ENCODE measurements at regions not wholly inside any gene's neighbourhood (a gene's known extent, or its start where the extent isn't known, plus 50 kb on each side); places are given as distances from the start of the nearest gene placed in this dataset.
A peak's percentile ranks its signal among the peaks of the same experiment; 100 is the strongest.

DNA sequence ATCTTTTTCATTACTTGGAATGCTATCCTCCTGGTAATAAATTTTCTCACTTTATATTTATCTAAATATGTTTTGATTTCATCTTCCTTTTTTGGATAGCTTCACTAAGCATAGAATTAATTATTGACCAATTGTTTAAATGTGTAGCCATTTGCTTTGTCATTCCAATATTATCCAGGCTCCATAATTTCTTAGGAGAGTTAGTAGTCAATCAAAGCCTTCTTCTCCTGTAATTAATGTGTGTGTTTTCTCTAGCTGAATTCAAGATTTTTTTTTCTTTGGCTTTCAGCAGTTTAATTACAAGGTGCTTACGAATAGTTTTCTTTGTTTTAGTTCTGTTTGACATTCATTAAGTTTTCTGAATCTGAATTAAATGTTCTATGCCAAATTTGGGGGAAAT lies 545.9 kb upstream of the CELF2 start:
- no peak for DNase-seq (ENCODE audit: low spot score)

DNA sequence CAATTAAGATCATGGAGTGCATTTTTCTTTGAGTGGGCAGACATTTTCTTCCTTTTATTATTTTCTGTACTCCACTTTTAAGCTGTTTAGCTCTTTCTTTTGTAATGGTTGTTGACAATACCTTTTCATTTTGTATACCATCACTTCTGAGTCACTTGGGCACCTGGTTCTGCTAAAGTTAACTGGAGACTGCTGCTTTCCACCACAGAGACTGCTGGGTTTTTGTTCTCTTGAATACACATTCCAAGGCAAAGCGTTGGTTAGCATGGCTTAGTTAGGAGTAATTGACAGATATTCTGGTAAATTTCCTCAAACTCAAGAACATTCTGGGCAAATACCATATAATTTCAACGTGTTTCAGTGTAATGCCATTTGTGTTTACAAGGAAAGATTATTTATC lies 541.9 kb upstream of the CELF2 start:
- no peak for DNase-seq (ENCODE audit: low spot score)

DNA sequence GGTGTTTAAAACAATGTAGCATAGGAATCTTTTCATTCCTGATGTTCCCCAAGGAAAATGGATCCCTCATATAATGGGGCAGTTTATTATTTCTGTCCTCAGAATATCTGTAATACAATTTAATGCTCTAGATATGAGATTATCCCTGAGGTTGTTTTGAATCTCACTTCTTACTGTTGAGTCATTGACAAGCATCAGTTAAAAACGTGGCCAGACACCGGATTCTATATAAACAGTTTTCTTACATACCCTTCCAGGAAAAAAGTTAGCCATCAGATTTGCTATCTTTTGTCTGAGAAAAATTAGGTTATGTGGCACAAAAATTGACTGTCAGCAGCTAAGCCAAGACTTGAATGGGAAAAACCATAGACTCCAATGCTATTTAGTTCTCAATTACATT lies 539.8 kb upstream of the CELF2 start:
- no peak for DNase-seq (ENCODE audit: low spot score)

DNA sequence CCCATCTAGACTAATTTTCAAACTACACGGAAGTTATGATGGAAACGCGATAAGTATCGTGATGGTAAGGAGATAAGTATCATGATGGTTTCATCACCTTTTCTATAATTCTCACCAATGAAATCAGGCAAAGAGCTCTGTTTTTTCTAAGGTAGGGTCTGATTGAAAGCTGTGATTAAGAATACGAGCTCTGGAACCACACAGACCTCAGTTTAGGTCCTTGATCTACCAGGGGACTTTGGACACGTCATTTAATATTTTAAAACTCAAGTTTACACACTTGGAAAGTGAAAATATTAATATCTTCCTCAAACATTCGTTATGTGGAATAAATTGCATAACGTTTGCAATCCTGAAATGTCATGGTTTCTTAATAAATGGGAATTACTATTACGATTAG lies 538.2 kb upstream of the CELF2 start:
- DNase-seq (ENCODE audit: low spot score) = no peak

DNA sequence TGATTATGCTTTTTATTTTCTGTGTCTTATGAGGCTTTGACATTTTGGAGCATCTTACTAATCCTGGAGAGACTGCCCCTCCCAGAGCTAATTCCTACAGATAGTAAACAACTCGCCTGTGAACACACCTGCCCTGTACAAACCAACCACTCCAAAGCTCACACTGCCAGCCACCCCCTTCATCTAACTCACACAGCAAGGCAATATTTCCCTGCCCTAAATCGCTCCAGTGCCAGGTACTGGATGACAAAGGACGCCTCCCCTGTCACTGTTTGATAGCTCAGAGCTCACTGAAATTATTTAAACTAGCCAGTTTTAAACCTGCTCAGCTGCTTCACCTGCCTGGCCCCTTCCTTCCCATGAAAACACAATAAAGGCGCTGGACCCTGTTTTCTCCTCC lies 535.1 kb upstream of the CELF2 start:
- no peak for DNase-seq (ENCODE audit: low spot score)

DNA sequence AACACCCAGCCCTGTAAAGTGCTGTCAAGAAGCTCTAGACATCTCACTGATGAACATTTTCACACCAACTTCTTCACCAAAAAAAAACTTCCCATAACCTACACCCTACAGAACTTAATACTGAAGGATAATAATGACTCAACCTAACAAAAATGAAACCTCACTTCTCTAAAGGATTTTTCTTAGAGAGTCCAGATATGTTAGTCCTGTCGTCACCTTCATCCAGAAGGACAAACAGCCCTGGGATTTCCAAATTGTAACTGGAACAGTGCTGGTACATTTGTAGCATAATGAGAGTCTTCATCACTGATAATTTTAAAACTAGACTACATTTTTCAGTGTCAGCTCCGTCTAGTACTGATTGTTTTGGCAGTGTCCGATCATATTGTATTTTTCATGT lies 528.6 kb upstream of the CELF2 start:
- no peak for DNase-seq (ENCODE audit: low spot score)

DNA sequence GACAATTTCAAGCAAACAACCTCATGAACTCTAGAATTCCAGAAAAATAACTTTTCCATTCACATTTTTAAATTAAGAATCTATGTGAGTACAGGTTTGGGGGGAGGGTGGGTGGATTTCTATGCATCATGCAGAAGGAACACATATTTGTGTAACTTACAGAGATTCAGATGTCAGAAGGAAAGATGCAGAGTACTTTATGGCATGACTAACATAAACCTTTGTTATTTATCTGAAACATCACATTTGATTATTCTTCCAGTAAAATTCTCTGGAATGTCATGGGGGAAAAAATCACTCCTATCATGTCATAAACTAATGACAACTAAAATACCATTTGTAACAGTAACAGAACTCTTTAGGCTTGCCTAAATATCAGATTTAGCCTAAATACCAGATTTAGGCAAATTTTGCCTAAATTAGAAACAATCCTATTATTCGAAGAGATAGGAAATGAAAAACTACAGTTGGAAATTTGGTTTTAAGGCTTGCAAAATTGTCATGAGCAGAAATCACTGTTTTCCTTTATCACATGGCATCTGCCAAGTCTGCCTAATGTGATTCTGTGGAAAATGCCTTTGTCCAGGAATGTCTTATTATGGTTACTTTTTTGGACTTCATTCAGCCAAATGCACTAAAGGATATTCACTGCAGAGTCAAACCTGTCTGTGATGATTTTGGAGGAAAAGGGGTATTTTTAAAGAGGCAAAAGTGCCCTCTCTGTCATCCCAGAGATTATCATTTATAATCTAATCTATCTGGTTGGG lies 527.7 kb upstream of the CELF2 start:
- DNase-seq (ENCODE audit: low spot score) = no peak

DNA sequence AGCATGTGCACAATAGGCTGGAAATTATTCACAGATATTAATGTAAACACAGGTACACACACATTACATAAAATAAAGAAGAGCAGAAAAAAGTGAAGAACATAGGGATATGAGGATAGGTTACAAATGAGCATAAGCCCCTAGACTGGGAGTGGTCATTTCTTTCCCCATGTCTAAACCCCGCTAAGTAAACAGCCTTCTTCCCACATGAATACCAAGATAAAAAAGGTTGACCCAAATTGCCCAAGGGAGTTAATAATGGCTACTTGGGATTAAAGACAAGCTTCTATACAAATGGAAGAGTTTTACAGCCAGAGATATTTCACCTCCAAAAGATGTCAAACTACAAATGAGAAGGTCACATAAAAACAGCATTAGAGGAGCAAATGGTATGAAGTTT lies 527.1 kb upstream of the CELF2 start:
- no peak for DNase-seq (ENCODE audit: low spot score)

DNA sequence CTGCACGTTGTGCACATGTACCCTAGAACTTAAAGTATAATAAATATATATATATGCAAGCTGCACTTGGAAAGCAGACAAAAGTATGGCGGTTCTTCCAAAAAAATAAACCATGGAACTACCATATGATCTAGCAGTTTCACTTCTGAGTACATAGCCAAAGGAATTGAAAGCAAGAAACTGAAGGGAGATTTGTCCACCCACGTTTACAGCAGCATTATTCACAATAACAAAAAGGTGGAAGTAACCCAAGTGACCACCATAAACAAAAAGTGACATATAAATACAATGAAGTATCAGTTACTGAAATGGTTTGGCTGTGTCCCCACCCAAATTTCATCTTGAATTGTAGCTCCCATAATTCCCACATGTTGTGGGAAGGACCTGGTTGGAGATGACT lies 525.3 kb upstream of the CELF2 start:
- DNase-seq (ENCODE audit: low spot score) = no peak

DNA sequence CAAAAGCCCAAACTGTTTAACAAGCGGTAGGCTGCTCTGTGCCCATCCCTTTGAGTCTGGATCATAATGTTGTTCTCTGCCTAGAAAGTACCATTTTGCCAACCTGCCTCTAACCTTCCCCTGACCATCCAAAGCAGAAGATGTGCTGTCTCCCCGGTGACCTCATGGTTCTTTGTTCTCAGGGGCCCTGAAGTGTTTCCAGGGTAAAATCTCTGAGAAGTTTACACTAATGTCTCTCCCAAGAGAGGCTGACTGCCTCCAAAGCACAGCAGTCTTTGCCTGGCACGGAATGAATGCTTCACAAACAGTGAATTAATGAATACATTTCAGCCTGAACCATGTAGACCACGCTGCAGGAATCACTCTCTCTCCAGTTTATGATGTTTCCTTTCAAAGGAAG lies 523.8 kb upstream of the CELF2 start:
- no peak for DNase-seq (ENCODE audit: low spot score)

DNA sequence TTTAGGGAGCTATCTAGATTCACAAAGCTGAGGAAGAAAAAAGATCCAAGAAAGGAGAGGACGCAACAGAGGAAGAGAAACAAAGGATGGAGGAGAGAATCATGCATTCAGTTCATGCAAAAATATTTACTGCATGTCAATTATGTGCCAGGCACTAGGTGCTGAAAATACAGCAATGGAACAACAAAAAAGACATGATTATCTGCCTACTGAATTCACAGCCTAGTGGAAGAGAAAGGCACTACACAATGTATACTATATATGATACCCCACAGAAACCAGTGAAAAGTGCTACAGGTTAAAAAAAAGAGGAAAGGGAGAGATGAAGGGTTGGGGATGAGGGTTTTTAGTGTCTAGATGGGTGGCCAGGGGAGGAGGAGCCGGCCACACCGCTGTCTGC lies 520.4 kb upstream of the CELF2 start:
- no peak for DNase-seq (ENCODE audit: low spot score)

DNA sequence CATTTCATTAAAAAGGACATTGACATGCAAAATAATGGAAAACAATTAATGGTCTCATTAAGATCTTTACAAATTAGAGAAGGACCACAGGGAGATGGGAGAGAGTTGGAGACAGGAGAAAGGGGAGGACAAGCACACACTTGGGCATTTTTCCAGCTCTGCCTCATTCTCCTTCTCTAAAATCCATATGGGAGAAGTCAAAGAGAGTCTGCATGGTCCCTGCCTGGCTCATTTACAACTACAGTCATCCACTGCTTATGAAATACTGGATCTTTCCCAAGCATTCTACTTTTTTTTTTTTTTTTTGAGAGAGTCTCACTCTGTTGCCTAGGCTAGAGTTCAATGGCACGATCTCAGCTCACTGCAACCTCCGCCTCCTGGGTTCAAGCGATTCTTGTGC lies 518.9 kb upstream of the CELF2 start:
- DNase-seq (ENCODE audit: low spot score) = no peak

DNA sequence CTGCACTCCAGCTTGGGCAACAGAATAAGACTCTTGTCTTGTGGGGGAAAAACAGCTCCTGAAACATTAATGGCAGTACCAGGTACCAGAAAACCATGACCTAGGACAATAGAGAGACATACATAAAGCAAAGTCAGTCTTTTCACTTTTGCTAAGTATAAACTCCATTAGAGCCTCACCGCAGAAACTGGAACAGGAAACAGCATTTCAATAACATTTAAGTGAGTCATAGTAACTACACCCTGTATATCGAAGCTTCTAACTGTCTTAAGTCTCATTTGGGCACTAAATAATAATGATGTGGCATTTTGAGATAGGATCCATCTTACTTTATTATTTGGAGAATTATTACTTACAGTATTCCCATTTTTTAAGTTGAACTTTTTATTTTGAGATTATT lies 517.8 kb upstream of the CELF2 start:
- DNase-seq (ENCODE audit: low spot score) = peak; percentile 6

DNA sequence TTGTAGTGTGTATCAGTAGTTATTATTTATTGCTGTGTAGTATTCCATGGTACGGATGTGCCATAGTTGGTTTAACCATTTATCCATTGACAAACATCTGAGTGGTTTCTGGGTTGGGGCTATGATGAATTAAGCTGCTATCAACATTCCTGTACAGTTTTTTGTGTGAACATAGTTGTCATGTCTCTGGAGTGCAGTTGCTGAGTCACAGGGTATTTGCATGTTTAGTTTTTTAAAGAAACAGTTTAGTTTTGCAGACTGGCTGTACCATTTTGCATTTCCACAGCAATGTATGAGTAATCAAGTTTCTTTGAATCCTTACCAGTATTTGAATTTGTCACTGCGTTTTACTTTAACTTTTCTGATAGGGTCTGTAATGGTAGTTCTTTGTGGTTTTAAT lies 516.7 kb upstream of the CELF2 start:
- DNase-seq (ENCODE audit: low spot score) = no peak

DNA sequence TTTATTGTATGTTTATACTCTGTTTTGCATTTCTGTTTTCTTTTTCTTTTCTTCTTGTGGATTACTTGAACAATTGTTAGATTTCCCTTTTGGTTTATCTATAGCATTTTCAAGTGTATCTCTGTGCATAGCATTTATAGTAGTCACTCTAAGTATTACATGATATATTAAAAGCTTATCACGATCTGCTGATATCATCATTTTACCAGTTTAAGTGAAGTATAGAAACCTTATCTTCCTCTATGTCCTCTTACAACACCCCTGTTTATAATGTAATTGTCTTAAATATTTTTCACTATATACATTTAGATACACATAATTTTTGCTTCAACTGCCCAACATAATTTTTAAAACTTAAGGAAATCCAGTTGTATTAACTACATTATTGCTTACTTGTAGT lies 513.9 kb upstream of the CELF2 start:
- no peak for DNase-seq (ENCODE audit: low spot score)

DNA sequence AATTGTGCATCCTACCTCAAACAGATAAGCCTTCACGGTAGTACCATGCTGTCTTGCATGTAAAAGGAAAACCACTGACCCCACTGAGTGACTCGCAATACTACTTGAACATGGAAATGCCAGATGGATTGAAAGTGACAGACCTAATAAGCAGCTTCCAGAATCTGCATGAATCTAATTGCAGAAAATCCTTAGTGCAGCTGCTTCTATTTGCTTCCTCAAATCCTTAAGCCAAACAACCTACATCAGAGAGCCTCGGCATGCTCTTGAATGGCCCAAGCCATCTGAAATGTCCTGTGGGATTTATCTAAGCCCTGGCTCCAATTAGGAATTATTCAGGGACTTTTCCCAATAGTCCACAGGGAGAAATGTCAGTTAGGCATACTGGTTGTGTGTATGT lies 509.5 kb upstream of the CELF2 start:
- DNase-seq (ENCODE audit: low spot score) = no peak

DNA sequence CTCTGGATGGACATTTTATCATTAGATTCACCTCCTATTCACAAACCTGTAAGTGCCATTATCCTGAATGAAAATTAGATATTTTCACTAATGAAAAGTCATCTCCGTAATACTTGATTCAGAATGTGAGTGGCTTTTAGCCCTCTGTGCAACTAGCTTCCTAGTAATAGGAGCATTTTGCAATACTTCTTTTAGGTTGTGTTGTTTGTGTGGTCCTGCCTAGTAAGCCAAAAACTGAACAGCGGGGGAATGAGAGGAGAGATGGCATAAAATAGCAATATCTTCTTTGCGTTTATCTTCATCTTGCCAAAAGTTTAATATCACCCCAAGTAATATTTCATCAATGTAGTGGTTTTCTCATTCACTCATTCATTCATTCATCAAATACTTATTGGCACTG lies 507.5 kb upstream of the CELF2 start:
- no peak for DNase-seq (ENCODE audit: low spot score)

DNA sequence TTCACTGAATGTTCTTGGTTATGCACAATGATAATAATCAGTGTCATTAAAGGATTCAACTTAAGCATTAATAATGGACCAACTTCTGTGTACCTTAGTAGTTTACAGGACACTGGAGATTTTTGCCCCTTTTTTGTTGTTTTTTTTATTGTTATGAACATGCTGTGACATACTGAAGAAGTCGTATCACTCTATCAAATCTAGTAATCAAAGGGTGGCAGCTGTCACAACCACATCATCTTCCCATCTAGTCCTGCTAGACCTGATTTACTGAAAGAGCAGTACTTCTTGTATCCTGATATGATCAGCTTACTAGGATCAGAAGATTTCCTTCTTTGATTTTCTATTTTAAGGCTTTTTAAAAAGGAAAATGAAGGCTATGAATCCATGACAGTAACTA lies 504.6 kb upstream of the CELF2 start:
- no peak for DNase-seq (ENCODE audit: low spot score)

DNA sequence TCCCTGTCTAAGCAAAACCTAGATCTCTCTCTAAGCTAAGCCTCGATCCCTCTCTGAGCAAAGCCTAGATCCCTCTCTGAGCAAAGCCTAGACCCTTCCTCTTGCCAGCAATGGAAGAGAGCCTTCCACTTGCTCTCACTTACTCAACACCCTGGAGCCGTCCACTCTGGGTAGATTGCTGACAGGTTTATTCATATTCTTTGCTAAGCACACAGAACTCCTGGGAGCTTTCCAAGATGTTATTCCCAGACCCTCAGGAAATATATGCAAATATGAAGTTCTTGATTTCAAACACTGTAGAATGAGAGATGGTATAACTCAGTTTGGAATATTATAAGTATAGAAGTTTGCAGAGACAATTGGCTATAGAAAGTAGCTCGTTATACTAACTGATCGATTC lies 503.8 kb upstream of the CELF2 start:
- DNase-seq (ENCODE audit: low spot score) = no peak

DNA sequence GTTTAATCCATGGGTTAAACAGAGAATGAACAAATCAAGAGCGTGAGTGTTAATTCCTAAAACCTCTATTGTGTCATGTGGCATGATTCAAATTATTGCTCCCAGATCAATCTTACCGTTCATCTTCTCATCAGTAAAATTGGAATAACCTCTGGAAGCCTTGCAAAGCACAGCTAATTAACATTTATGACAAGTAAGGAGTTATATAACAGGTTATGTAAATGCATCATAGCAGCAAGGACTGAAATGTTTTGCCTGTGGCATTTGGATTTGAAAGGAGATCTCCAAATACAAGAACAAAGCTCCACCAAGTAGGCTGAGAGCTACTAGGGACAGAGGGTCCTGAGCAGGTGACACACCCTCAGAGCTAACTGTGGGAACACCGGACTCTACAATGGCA lies 502.9 kb upstream of the CELF2 start:
- no peak for DNase-seq (ENCODE audit: low spot score)

DNA sequence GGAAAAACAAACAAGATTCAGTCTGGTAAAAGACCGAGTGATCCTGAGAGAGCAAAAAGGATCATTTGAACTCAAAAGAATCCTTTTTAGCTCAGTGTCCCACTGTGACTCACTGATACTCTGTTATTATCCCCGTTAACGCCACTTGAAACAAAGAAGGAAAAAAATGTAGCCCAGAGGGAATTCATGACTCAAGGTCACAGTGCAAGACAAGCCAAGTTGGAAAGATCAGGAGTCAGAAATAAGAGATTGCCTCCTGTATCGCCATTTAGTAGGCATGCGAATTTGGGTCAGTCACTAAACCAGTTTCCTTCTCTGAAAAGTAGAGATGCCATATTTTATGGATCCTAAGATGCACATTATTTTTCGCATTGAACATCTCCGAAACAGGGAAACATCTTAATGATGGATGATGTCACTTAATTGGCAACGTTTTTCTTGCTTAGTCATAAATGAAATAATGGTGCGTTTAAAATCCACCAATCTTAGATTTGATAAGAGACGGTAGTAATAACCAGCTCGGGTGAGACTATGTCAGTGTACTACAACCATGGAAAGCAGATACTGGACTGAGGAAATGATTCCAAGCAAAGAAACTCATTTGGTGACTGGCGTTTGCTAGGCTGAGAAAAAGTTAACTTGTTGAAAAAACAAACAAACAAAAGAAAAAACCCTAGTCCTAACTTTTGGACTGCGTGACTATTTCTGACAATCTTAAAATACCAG lies 502.0 kb upstream of the CELF2 start:
- no peak for DNase-seq (ENCODE audit: low spot score)

DNA sequence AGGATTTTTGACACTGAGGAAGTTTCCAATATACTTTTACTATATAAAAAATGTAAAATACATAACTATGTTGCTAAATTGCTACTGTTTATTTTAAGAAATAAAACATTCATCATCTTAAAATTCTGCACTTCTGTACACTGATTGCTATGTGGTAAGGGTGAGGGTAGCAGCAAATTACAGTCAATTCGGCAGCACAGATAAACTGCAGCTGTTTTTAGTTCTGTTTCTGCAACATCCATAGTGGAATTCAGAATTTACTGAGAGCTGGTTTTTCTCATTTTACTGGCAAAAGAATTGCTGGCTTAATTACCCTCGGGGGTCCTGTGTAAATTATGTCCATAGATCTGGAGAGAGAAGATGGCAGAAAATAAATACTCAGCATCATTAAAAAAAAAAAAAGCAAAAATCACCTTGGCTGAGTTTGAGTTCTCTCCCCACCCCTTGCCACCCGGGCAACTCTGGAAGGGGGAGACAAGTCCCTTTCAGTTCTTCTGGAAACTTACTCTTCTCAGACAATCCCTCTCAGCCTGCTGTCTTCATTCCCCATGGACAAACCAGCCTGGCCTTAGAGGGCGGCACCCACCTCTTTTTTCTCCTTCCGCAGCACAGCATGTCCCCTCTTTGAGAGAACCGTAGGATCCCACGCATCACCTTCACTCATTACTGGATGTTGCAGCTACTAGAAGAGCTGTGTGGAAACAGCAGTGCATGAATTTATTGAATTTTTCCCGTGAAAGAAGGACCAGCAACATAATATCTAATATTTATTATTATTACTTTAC lies 501.1 kb upstream of the CELF2 start:
- no peak for DNase-seq (ENCODE audit: low spot score)

DNA sequence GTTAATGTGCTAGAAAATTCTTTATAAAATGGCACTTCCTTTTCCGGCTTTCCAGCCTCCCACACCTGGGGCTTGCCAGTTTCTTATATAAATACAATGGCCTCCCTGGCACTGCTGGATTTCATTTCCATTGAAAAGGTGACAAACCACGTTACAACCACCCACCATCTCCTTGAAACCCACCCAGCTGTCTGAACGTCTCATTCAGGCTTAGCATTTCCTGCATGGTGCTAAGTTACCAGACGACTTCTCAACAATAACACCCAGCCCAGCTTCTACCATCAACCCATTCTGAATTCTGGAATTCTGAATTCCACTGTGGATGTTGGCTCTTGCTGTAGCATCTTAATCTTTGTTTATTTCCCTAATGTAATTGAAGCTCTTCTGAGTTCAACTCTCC lies 499.8 kb upstream of the CELF2 start:
- DNase-seq (ENCODE audit: low spot score) = no peak

Measured in SW480 (cell line).